ENCODE measurements at regions not wholly inside any gene's neighbourhood (a gene's known extent, or its start where the extent isn't known, plus 50 kb on each side); places are given as distances from the start of the nearest gene placed in this dataset.

DNA sequence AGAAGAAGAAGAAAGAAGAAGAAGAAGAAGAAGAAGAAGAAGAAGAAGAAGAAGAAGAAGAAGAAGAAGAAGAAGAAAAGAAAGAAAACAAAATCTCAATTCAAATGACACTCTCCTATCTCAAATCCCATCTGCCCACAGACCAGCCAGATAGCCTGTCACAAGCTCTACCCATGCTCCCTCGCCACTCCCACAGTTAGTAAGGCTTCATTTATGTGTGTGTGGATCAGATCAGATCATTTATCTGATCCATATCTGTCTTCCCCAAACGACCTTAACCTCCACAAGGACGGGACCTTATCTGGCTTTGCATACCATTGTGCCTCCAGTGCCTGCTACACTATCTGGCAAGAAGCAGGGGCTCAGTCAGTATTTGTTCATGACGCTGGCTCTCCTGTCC lies 81.9 kb upstream of the RREB1 start:
- TF ChIP-seq CTCF (IDR thresholded peaks at IDR 0.05; ENCODE audit: extremely low read depth in 1 of 2, insufficient read depth in 1 of 2, low read depth in 1 of 2, low read length in 2 of 2): no peak
- no peak for TF ChIP-seq FOS (IDR thresholded peaks at IDR 0.05; ENCODE audit: borderline replicate concordance, insufficient read depth, low read length)
